Endothelial cell of hepatic sinusoid (primary cell): ENCODE measurements at regions not wholly inside any gene's neighbourhood (a gene's known extent, or its start where the extent isn't known, plus 50 kb on each side); places are given as distances from the start of the nearest gene placed in this dataset.
"Not testable (repeated sequence)": the region's sequence is repeated elsewhere in the genome, so short reads cannot be mapped to it uniquely, and the experiment has no call there.

Experiments
- in situ Hi-C: cut with HindIII; loops from 2 replicates; pipeline ENCODE4 v1.10.0; 2017; ENCODE audit warnings: low sequenced_read_pairs

- in situ Hi-C loops, result no loop called here
These were observed 114.0 kb upstream of the RAB4A start for GRCh38 chr1:229156872-229157271.

GRCh38 chr1:229157480-229157879 lies 113.4 kb upstream of the RAB4A start:
- in situ Hi-C loops, result no loop called here

- in situ Hi-C loops, result no loop called here
These were observed 112.5 kb upstream of the RAB4A start for GRCh38 chr1:229158341-229158921.

- in situ Hi-C loops, result no loop called here
These were observed 112.0 kb upstream of the RAB4A start for GRCh38 chr1:229158927-229159326.

GRCh38 chr1:229159668-229160544 lies 111.0 kb upstream of the RAB4A start:
- in situ Hi-C loops, result no loop called here

GRCh38 chr1:229161740-229162139 lies 109.2 kb upstream of the RAB4A start:
- in situ Hi-C loops, result no loop called here

GRCh38 chr1:229162825-229163515 lies 107.9 kb upstream of the RAB4A start:
- in situ Hi-C loops, result no loop called here

- in situ Hi-C loops, result no loop called here
These were observed 106.6 kb upstream of the RAB4A start for GRCh38 chr1:229164348-229164747.

GRCh38 chr1:229164836-229165735 lies 105.8 kb upstream of the RAB4A start:
- in situ Hi-C loops, result no loop called here

GRCh38 chr1:229167318-229167717 lies 103.6 kb upstream of the RAB4A start:
- in situ Hi-C loops, result no loop called here

- in situ Hi-C loops, result no loop called here
These were observed 101.5 kb upstream of the RAB4A start for GRCh38 chr1:229169399-229169798.

GRCh38 chr1:229170274-229170673 lies 100.6 kb upstream of the RAB4A start:
- in situ Hi-C loops, result no loop called here

- in situ Hi-C loops, result no loop called here
These were observed 100.0 kb upstream of the RAB4A start for GRCh38 chr1:229170778-229171505.

GRCh38 chr1:229171934-229172333 lies 99.0 kb upstream of the RAB4A start:
- in situ Hi-C loops, result no loop called here

GRCh38 chr1:229173491-229174476 lies 97.1 kb upstream of the RAB4A start:
- in situ Hi-C loops, result not testable (repeated sequence)

- in situ Hi-C loops, result not testable (repeated sequence)
These were observed 95.6 kb upstream of the RAB4A start for GRCh38 chr1:229175297-229175696.

- in situ Hi-C loops, result not testable (repeated sequence)
These were observed 94.5 kb upstream of the RAB4A start for GRCh38 chr1:229176457-229176856.

GRCh38 chr1:229180161-229180560 lies 90.8 kb upstream of the RAB4A start:
- in situ Hi-C loops, result no loop called here

- in situ Hi-C loops, result no loop called here
These were observed 89.5 kb upstream of the RAB4A start for GRCh38 chr1:229181419-229181818.
